ENCODE measurements at regions not wholly inside any gene's neighbourhood (a gene's known extent, or its start where the extent isn't known, plus 50 kb on each side); places are given as distances from the start of the nearest gene placed in this dataset.

- no peak for DNase-seq (ENCODE audit: low spot score)
These were observed 152.2 kb upstream of the NCKAP5 start for GRCh38 chr2:133720429-133720828.

GRCh38 chr2:133721118-133721517 lies 152.9 kb upstream of the NCKAP5 start:
- no peak for DNase-seq (ENCODE audit: low spot score)

GRCh38 chr2:133723133-133723532 lies 154.9 kb upstream of the NCKAP5 start:
- DNase-seq (ENCODE audit: low spot score), result no peak

- DNase-seq (ENCODE audit: low spot score), result no peak
These were observed 158.7 kb upstream of the NCKAP5 start for GRCh38 chr2:133726973-133727372.

- DNase-seq (ENCODE audit: low spot score), result no peak
These were observed 163.8 kb upstream of the NCKAP5 start for GRCh38 chr2:133732059-133732458.

- DNase-seq (ENCODE audit: low spot score), result no peak
These were observed 165.0 kb upstream of the NCKAP5 start for GRCh38 chr2:133732982-133733900.

- no peak for DNase-seq (ENCODE audit: low spot score)
These were observed 165.6 kb upstream of the NCKAP5 start for GRCh38 chr2:133733901-133734255.

- no peak for DNase-seq (ENCODE audit: low spot score)
These were observed 166.6 kb upstream of the NCKAP5 start for GRCh38 chr2:133734716-133735495.

- no peak for DNase-seq (ENCODE audit: low spot score)
These were observed 168.4 kb upstream of the NCKAP5 start for GRCh38 chr2:133736674-133737073.

GRCh38 chr2:133737242-133737993 lies 169.2 kb upstream of the NCKAP5 start:
- no peak for DNase-seq (ENCODE audit: low spot score)

GRCh38 chr2:133739039-133739438 lies 170.8 kb upstream of the NCKAP5 start:
- DNase-seq (ENCODE audit: low spot score), result no peak

- no peak for DNase-seq (ENCODE audit: low spot score)
These were observed 172.2 kb upstream of the NCKAP5 start for GRCh38 chr2:133740500-133740899.

GRCh38 chr2:133748007-133748700 lies 179.9 kb upstream of the NCKAP5 start:
- no peak for DNase-seq (ENCODE audit: low spot score)

- DNase-seq (ENCODE audit: low spot score), result no peak
These were observed 185.4 kb upstream of the NCKAP5 start for GRCh38 chr2:133753665-133754064.

- DNase-seq (ENCODE audit: low spot score), result no peak
These were observed 187.4 kb upstream of the NCKAP5 start for GRCh38 chr2:133755480-133756300.

- DNase-seq (ENCODE audit: low spot score), result no peak
These were observed 188.6 kb upstream of the NCKAP5 start for GRCh38 chr2:133756833-133757232.

GRCh38 chr2:133760376-133760775 lies 192.1 kb upstream of the NCKAP5 start:
- DNase-seq (ENCODE audit: low spot score), result no peak

- no peak for DNase-seq (ENCODE audit: low spot score)
These were observed 197.4 kb upstream of the NCKAP5 start for GRCh38 chr2:133765658-133766057.

- DNase-seq (ENCODE audit: low spot score), result no peak
These were observed 198.0 kb upstream of the NCKAP5 start for GRCh38 chr2:133766164-133766832.

- DNase-seq (ENCODE audit: low spot score), result no peak
These were observed 200.0 kb upstream of the NCKAP5 start for GRCh38 chr2:133768256-133768655.

Measured in CD4-positive, alpha-beta T cell treated with Interleukin-2 at 100 ng/mL for 4 hours (primary cell).